IMR-90 (cell line): ENCODE measurements at regions not wholly inside any gene's neighbourhood (a gene's known extent, or its start where the extent isn't known, plus 50 kb on each side); places are given as distances from the start of the nearest gene placed in this dataset.
"Not testable (repeated sequence)": the region's sequence is repeated elsewhere in the genome, so short reads cannot be mapped to it uniquely, and the experiment has no call there.

Source experiments
- ATAC-seq: fragments of 200-7000 bp; cut with Tn5 transposase; 2 replicates; pipeline ENCODE4 v1.9.1; 2020; ENCODE audit warnings: low read depth, mild to moderate bottlenecking, moderate library complexity
- BruUV-seq: library from RNA; stranded (reverse); fragments of 400-500 nt; replicated peaks from 2 replicates; lab custom pipeline; 2021; lab: Mats Ljungman, UMichigan
- CTCF ChIA-PET: fragments of 300-600 bp; formaldehyde crosslinking; extraction: SDS; loops from one replicate; lab custom pipeline; 2021; ENCODE audit warnings: antibody characterized with exemption; lab: Yijun Ruan, JAX
- POLR2A ChIA-PET: fragments of 300-600 bp; sonication (Branson Sonifier 250); formaldehyde crosslinking; loops from one replicate; lab custom pipeline; 2022; ENCODE audit warnings: antibody characterized with exemption; ENCODE audit not compliant: unreplicated experiment; lab: Charles Lee
- DNase-seq: peaks from one replicate; pipeline ENCODE4 v3.0.0; 2013
- H2AFZ ChIP-seq: replicated peaks from 2 replicates; pipeline ENCODE3; 2013; ENCODE audit warnings: low read length, mild to moderate bottlenecking; ENCODE audit not compliant: poor library complexity
- H2AK5ac ChIP-seq: 2 replicates; pipeline ENCODE4 v1.6.1; 2013; ENCODE audit warnings: low read depth, low read length, inconsistent platforms
- H2AK9ac ChIP-seq: replicated peaks from 2 replicates; pipeline ENCODE3; 2013; ENCODE audit warnings: mild to moderate bottlenecking, low read depth, low read length, moderate library complexity; ENCODE audit not compliant: poor library complexity
- H2BK120ac ChIP-seq: 2 replicates; pipeline ENCODE4 v1.6.1; 2013; ENCODE audit warnings: low read depth, low read length, inconsistent platforms
- H2BK15ac ChIP-seq: 3 replicates; pipeline ENCODE4 v1.6.1; 2013; ENCODE audit warnings: low read depth, low read length, inconsistent platforms
- H2BK20ac ChIP-seq: 2 replicates; pipeline ENCODE4 v1.6.1; 2013; ENCODE audit warnings: low read depth, mild to moderate bottlenecking, inconsistent platforms, low read length, moderate library complexity
- H2BK5ac ChIP-seq: 2 replicates; pipeline ENCODE4 v1.6.1; 2013; ENCODE audit warnings: mild to moderate bottlenecking, low read depth, low read length, inconsistent platforms; ENCODE audit not compliant: poor library complexity, severe bottlenecking
- H3K14ac ChIP-seq: replicated peaks from 2 replicates; pipeline ENCODE4 v1.6.1; 2013; ENCODE audit warnings: low read depth, low read length, inconsistent platforms
- H3K18ac ChIP-seq: 2 replicates; pipeline ENCODE4 v1.6.1; 2013; ENCODE audit warnings: low read depth, low read length, control low read depth
- H3K23ac ChIP-seq: 2 replicates; pipeline ENCODE4 v1.6.1; 2013; ENCODE audit warnings: low read depth, low read length, inconsistent platforms
- H3K27ac ChIP-seq: 2 replicates; pipeline ENCODE4 v1.5.1; 2013; ENCODE audit warnings: mild to moderate bottlenecking, control low read depth, low read length; ENCODE audit not compliant: insufficient read depth
- H3K27me3 ChIP-seq: 2 replicates; pipeline ENCODE4 v1.6.1; 2013; ENCODE audit warnings: low read length; ENCODE audit not compliant: control insufficient read depth, insufficient read depth
- H3K36me3 ChIP-seq: 2 replicates; pipeline ENCODE4 v1.6.1; 2013; ENCODE audit warnings: low read length, mixed read lengths; ENCODE audit not compliant: control insufficient read depth, insufficient read depth
- H3K4ac ChIP-seq: 2 replicates; pipeline ENCODE4 v1.6.1; 2013; ENCODE audit warnings: low read depth, low read length, inconsistent platforms
- H3K4me1 ChIP-seq: 2 replicates; pipeline ENCODE4 v1.6.1; 2013; ENCODE audit warnings: low read length, mixed read lengths; ENCODE audit not compliant: control insufficient read depth, insufficient read depth
- H3K4me2 ChIP-seq: 2 replicates; pipeline ENCODE4 v1.6.1; 2013; ENCODE audit warnings: low read depth, mild to moderate bottlenecking, control low read depth, low read length, moderate library complexity
- H3K4me3 ChIP-seq: 2 replicates; pipeline ENCODE4 v1.5.1; 2013; ENCODE audit warnings: low read depth, mild to moderate bottlenecking, control low read depth, low read length, moderate library complexity; ENCODE audit not compliant: insufficient read depth
- H3K56ac ChIP-seq: 2 replicates; pipeline ENCODE4 v1.6.1; 2013; ENCODE audit warnings: low read length, inconsistent platforms; ENCODE audit not compliant: insufficient read depth; ENCODE audit errors: extremely low read depth
- H3K79me1 ChIP-seq, 2 experiments: 2 replicates each; pipeline ENCODE4 v1.6.1; 2013; ENCODE audit warnings: low read length in 2 of 2, inconsistent platforms in 1 of 2, low read depth in 1 of 2
- H3K9ac ChIP-seq: 2 replicates; pipeline ENCODE4 v1.6.1; 2013; ENCODE audit warnings: low read depth, low read length, control low read depth
- H3K9me1 ChIP-seq: 2 replicates; pipeline ENCODE4 v1.6.1; 2013; ENCODE audit warnings: low read length, inconsistent platforms; ENCODE audit not compliant: insufficient read depth
- H3K9me3 ChIP-seq: 2 replicates; pipeline ENCODE4 v1.6.1; 2013; ENCODE audit warnings: low read length; ENCODE audit not compliant: control insufficient read depth, insufficient read depth
- H4K20me1 ChIP-seq: 2 replicates; pipeline ENCODE4 v1.6.1; 2013; ENCODE audit warnings: low read length, inconsistent platforms; ENCODE audit not compliant: insufficient read depth
- H4K5ac ChIP-seq: 2 replicates; pipeline ENCODE4 v1.6.1; 2013; ENCODE audit warnings: mild to moderate bottlenecking, low read depth, low read length, control low read depth
- H4K8ac ChIP-seq, 2 experiments: 2 replicates each; pipeline ENCODE4 v1.6.1; 2013; ENCODE audit warnings: low read depth in 2 of 2, low read length in 2 of 2, control low read depth in 1 of 2, inconsistent platforms in 1 of 2
- H4K91ac ChIP-seq: 2 replicates; pipeline ENCODE4 v1.6.1; 2013; ENCODE audit warnings: low read depth, low read length, inconsistent platforms; ENCODE audit not compliant: insufficient read depth
- WGBS, 2 experiments: methylation state at CpG; one replicate each; pipeline versions ENCODE4 v1.1.5 to v1.1.7; 2013; ENCODE audit warnings: missing lambda C conversion rate in 2 of 2; ENCODE audit not compliant: insufficient read length in 1 of 2; ENCODE audit errors: extremely low coverage in 2 of 2; 5-methylcytosine and 5-hydroxymethylcytosine counted together
- dilution Hi-C: fragments of 300-500 bp; cut with HindIII; formaldehyde crosslinking; loops from one replicate; pipeline ENCODE4 v1.14.3; 2018; ENCODE audit warnings: low sequenced_read_pairs; ENCODE audit not compliant: unreplicated experiment
- in situ Hi-C: fragments of 300-500 bp; cut with MboI; formaldehyde crosslinking; loops from 3 replicates; pipeline ENCODE4 v1.14.3; 2019; ENCODE audit warnings: low sequenced_read_pairs, inconsistent platforms, mixed read lengths
- intact Hi-C: fragments of 100-400 bp; cut with micrococcal nuclease; formaldehyde crosslinking; loops from 2 replicates; pipeline ENCODE4 v1.10.0; 2022

DNA sequence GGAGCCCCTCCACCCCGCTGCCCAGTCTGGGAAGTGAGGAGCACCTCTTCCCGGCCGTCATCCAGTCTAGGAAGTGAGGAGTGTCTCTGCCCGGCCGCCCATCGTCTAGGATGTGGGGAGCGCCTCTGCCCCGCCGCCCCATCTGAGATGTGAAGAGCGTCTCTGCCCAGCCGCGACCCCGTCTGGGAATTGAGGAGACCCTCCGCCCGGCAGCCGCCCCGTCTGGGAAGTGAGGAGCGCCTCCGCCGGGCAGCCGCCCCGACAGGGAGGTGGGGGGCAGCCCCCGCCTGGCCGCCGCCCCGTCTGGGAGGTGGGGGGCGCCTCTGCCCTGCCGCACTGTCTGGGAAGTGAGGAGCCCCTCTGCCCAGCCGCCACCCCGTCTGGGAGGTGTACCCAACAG, 108.2 kb upstream of the DPT start:
- dilution Hi-C loops, intact Hi-C loops, H2BK120ac ChIP-seq: not testable (repeated sequence)

More for the DNA sequence above, 108.2 kb upstream of the DPT start:
- H2AK9ac ChIP-seq, H3K4me3 ChIP-seq, H4K20me1 ChIP-seq, H3K9ac ChIP-seq, H4K8ac ChIP-seq, ATAC-seq, in situ Hi-C loops, H3K4me1 ChIP-seq, H3K14ac ChIP-seq, BruUV-seq, H2BK5ac ChIP-seq, H2AFZ ChIP-seq, H2AK5ac ChIP-seq, H3K23ac ChIP-seq, H3K27ac ChIP-seq, H3K9me3 ChIP-seq, H3K27me3 ChIP-seq, POLR2A ChIA-PET, H3K56ac ChIP-seq, H2BK15ac ChIP-seq, H3K9me1 ChIP-seq, H4K5ac ChIP-seq, H3K36me3 ChIP-seq, H3K4me2 ChIP-seq, DNase-seq, H4K91ac ChIP-seq, H3K79me1 ChIP-seq, CTCF ChIA-PET, H2BK20ac ChIP-seq, H3K18ac ChIP-seq, H3K4ac ChIP-seq: not testable (repeated sequence)
- WGBS, 2 experiments: 92% methylated on average over 5 of the region's 30 CpGs; no CpG with 5 or more reads in 1 of the 2 experiments
